SW480 (cell line): ENCODE measurements at regions not wholly inside any gene's neighbourhood (a gene's known extent, or its start where the extent isn't known, plus 50 kb on each side); places are given as distances from the start of the nearest gene placed in this dataset.
A peak's percentile ranks its signal among the peaks of the same experiment; 100 is the strongest.

ENCODE experiments used
- DNase-seq: peaks from one replicate; pipeline ENCODE4 v3.0.0-alpha.2; 2016; ENCODE audit warnings: low spot score

DNA sequence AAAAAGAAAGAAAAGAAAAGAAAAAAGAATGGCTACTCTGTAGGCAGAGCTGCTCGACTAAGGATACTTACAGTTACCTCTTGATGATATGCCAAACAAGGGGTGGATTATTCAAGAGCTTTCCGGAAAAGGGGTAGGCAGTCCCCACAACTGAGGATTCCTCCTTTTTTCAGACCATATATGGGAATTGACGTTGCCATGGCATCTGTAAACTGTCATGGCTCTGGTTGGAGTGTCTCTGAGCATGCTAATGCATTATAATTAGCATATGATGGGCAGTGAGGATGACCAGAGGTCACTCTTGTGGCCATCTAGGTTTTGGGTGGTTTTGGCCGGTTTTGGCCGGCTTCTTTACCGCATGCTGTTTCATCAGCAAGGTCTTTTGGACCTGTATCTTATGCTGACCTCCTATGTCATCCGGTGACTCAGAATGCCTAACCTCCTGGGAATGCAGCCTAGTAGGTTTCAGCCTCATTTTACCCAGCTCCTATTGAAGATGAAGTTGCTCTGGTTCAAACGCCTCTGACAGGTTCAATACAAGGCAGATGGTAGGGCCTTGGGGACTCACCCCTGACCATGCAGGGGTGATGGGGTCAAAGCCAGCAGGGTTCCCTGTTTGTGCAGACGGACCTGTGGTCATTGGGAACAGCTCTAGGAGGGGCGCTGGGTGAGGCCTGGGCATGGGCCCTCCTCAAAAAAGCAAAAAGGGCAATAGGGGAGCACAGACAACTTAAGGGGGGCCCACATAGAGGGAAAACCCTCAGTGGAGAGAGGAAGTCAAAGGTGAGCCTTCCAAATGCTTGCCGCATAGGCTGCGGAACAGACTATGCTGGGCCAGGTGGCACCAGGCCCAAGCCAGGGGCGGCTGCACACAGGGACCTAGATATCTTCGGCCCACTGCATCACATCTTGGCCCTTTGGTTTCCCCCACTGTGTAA is 251.2 kb upstream of the RAB6C start:
- no peak for DNase-seq

DNA sequence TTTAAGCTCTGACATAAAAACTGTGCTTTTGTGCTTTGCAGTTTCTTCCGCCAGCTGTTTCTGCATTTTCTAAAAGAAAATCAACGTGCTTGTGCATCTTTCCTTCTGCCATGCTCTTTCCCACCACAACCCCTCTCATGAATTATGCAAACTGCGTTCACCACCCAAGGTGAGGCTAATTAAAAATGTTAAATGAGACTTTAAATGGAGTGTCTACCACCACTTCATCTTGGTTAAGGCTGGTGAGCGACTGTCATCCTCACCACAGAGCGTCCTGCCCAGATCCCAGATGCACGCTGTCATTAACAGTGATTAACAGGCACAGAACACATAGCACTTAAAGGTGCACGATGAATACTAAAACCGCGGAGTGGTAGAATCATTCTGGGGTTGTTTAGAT is 250.5 kb upstream of the RAB6C start:
- DNase-seq: no peak

GRCh38 chr2:129729646-129730045 is 249.8 kb upstream of the RAB6C start:
- DNase-seq: no peak

DNA sequence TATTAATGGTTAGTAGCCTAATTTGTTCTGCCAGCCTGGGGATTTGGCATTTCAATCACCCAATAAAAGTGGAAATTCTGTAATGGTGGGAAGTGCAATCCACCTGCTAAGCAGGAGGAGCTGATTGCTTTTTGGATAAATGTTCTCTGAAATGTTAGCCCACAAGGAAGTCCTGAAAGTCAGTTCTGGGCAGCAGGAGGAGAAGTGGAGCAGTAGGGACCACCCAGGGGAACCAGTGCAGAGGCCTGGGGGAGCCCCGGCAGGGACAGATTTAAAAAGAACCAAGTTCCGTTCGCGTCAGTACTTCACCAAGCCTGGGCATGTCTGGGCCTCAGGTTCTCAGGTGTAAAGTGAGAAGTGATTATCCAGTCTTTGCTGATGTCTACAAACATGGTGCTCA is 248.5 kb upstream of the RAB6C start:
- DNase-seq: no peak

DNA sequence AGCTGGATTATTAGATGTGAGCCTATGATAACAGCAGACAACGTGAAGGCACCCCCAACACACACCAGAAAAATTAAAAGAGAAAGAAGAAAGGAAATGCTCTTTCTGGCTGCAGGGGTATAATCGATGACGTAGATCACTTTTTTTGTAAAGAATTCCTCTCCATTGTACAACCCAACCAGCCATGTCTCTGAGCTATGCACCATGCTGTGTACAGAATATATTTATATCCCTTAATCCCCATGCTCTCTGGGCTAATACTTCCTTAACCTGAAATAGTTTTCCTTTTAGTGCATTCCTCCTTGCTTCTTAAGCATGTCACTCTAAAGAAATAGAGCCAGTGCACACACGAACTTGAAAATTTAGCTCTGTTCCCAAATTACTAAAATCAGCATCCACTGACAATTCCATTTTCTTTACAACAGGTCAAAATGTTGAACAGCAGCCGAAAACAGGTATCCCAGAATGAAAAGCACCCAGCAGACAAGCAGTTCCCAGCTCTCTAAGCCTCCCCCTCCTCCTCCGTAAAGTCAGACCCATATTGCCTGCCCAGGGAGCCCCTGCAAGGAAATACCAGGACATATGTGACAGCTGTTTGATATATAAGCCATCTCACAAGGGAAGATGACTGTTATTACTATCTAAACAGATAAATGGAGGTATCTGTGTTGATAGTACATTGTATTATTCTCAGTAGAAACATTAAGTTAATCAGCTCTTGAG is 247.4 kb upstream of the RAB6C start:
- DNase-seq: no peak

DNA sequence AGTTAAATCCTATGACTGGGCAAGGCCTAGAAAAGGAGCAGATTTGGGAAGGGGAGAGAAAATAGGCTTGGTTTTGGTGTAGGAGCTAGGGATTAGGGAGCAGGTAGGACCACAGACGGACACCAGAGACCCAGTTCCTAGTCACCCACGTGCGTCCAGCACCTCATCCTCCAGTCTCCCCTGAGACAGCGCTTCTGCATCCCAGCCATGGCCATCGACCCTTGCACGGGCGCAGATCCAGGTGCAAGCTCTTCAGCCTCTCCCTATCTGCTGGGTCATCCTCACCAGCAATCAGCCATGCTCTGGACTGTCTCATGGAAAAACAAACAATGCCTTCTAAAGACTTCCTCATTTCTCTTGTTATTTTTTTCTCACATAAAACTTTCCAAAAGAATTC is 246.8 kb upstream of the RAB6C start:
- DNase-seq: no peak

DNA sequence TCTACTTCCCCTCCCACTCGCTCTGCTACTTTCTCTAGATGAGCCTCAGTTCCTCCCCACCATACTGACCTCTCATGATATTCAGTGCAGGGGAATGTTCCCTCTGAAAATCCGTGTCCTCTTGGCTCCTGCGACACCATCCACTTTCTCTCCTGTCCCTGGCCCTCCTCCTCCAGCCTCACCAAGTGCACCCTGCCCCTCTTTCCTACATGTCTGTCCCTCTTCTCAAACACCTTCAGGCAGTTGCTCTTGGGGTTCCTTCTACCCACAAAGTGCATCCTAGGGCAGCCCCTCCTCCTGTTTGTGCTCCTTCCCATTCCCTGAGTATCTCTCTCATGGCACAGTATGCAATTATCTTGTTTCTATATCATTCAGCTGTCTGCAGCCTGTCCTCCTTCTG is 246.4 kb upstream of the RAB6C start:
- DNase-seq: no peak

DNA sequence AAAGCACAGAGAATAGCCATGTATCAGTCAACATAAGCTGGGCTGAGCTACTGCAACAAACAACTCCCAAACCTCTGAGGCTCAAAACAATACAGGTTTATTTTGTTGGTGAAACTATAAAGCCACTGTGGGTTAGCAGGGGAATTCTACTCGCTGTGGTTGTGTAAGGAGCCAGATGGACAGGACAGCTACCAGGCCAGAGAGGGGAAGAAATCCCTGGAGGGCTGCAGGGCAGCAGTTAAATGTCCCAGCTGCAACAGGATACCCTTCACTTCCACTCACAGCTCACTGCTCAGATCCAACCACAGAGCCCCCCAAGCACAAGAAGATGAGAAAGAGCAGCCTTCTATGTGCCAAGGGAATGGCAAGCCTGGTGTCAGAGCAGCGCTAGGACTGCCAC is 245.9 kb upstream of the RAB6C start:
- DNase-seq: no peak

DNA sequence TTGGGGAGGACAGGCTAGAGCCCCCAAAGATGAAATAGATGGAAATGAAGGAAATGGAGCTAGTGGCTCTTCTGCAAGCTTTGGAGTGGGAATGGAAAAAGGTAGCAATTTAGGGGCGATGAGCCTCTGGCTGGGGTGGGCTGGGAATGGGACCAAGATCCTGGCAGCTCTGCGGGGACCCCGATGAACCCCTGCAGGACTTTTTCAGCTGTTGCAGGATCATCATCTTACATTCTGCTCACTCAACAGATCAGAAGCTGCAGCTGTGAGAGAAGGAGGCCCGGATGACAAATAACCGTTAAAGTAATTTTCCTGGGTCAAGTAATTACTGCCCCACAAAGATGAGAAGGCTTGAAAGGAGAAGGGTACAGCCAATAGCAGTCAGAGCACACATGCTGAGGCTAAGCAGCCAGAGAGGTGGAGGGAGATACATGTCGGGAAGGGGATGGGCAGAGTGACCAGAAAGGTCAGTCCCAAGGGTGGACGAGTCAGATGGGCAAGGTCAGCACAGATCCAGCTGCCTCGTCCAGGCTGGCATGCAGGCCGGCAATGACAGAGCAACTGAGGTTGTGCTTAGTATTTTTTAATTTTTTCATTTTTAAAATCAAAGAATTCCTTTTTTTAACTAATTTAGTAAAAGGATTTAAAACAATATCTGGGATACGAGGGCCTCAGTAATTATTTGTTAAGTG is 245.0 kb upstream of the RAB6C start:
- DNase-seq: no peak

DNA sequence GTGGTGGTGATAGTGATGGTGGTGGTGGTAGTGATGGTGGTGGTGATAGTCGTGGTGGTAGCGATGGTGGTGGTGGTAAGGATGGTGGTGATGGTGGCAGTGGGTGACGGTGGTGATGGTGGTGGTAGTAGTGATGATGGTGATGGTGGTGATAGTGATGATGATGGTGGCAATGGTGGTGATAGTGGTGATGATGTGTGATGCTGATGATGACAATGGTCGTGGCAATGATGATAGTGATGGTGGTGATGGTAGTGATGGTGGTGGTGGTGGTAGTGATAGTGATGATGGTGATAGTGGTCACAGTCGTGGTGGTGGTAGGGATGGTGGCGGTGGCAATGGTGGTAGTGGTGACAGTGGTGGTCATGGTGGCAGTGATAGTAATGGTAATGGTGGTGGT is 243.9 kb upstream of the RAB6C start:
- DNase-seq: no peak

DNA sequence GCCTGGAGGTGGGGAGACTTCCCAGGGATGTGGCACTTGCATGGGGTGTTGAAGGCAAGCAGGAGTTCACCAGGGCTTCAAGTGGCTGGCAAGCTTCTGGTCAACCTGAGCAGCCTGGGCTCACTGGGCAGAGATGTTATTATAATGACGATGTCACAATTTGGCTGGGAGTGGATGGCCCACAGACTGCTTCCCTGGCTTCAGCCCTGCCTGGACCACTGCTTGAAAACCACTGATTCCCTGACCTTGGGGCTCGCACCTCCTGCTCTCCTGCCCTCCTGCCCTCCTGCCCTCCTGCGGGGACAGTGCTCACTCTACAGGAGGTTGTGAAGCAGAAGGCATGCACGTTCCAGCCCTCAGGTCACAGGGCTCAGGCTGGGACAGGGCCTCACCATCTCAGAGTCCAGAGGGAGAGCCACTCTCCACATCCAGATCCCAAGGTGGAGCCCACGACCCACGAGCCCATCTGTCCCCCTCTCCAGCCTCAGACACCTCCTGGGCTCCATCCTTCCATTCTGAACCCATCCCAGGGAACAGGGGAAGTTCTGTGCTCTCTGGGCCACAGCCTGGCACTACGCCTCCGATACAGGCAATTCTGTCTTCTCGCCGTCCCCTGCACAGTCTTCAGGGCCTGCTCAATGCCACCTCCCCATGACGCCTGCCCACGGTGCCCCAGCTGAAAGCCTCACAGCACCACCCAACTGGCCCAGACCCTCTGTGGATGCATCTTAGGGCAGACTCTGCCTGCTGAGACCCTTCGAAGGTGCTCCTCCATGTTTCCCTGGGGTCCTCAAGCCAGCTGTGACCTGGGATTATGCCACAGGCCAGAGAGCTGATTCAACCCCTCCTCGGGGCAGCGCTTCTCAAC is 241.6 kb upstream of the RAB6C start:
- DNase-seq: no peak

- DNase-seq: no peak
Observed at GRCh38 chr2:129738799-129739198, 240.7 kb upstream of the RAB6C start.

DNA sequence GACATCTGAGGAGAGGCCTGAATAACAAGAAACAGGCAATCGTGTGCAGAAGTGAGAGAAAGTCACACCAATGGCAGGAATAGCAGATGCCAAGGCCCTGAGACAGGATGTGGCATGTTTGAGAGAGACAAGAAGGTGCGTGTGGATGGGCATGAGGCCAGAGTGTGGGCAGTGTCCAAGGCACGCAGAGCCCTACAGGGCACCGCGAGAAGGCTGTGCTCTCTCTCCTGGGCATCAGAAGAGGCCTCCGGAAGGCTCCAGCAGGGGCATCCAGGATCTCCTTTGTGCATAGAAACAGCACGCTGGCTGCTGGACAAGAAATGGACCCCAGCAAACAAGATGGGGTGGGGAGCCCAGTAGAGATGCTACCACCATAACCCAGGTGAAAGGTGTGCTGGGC is 239.0 kb upstream of the RAB6C start:
- no peak for DNase-seq

DNA sequence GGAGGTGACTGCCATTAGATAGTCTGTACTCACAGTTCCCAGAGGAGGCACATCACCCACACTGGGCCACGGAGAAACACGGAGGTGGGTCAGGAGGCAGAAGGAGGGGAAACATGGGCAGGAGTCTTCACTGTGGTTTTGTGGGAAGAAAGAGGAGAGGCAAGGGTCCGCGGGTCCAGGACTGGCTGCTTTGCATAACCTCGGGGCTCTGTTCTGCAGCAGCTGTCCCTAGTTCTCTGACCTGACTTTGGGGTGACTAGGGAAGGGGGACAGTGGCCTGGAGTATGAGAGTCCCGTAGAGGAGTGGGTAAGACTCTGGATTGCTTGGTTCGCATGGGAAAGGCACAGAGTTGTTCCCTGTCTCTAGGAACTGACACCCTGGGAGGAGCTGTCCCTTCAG is 238.3 kb upstream of the RAB6C start:
- DNase-seq: no peak

DNA sequence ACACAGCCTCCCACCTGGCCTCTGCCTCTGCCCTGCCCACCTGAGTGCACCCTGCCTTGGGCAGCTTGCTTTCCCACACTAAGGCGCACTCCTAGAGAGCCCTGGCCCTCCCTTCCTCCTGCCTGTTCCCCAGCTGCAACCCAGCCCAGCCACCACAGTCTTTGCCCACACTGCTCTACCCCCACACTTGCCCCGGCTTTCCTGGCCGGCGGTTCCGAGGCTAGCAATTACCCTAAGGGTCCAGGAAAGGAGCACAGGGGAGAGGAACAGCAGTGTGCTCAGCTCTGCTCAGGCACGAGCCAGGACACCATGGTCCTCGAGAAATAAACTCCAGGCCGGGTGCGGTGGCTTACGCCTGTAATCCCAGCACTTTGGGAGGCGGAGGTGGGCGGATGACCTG is 237.8 kb upstream of the RAB6C start:
- no peak for DNase-seq

DNA sequence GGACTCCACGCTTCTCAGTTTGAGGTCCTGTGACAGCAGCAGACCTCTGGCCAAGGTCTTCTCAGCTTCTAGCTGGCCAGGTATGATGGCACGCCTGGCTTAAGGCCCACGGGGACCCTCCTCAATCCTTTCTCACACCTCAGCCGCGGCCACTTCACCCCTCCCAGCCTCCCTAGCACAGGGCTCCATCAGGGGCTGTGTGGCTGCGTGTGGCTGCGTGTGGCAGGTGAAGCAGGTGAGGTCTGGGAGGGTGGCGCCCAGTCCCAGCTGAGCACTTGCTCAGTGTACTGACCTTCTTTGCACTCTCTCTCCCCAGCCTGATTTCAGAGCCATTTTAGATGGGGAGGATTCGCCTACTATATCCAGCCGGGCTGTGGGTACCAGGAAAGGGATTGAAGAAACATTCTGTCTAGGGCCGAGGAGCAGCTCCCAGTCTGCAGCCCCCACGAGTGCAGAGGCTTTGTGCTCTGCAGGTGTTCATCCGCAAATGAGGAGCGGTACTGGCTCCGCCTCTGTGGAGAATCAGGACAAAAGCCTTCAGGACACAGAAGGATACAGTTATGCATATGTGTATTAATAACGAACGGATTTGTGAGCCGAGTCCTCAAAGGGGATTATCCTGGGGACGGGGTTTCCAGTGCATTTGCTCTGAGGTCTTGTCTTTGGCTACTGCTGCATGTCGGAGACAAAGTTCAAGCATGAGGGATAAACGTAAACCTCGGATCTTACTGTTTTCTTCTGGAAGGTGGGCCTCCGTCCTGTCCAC is 236.9 kb upstream of the RAB6C start:
- no peak for DNase-seq

- no peak for DNase-seq
Observed at GRCh38 chr2:129744141-129744540, 235.3 kb upstream of the RAB6C start.

- no peak for DNase-seq
Observed at GRCh38 chr2:129744649-129745048, 234.8 kb upstream of the RAB6C start.

GRCh38 chr2:129747500-129748125 is 231.9 kb upstream of the RAB6C start:
- no peak for DNase-seq

DNA sequence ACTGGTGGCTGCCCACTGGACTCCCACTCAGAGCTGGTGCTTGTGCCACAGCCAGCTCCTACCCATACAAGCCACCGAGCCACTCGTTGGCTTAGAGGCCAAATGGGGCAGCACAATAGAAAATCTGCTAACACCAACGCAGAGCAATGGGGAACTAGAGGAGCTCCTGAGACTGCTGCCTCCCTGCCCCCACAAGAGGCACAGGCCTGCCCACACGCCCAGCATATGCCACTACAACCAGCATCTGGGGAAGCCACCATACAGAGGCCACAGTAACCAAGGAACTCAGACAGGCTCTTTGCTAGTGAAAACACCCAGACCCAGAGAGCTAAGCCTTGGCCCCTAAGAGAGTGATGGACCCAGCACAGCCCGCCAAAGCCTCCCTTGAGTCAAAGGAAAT is 231.2 kb upstream of the RAB6C start:
- DNase-seq: no peak

- DNase-seq: peak; percentile 71
Observed at GRCh38 chr2:129748653-129749052, 230.8 kb upstream of the RAB6C start.
